Endothelial cell of umbilical vein (primary cell): ENCODE measurements at regions not wholly inside any gene's neighbourhood (a gene's known extent, or its start where the extent isn't known, plus 50 kb on each side); places are given as distances from the start of the nearest gene placed in this dataset.
A peak's percentile ranks its signal among the peaks of the same experiment; 100 is the strongest.
"Not testable (repeated sequence)": the region's sequence is repeated elsewhere in the genome, so short reads cannot be mapped to it uniquely, and the experiment has no call there.

ENCODE experiments used
- BruUV-seq: library from RNA; stranded (reverse); fragments of 400-500 nt; replicated peaks from 2 replicates; lab custom pipeline; 2021; lab: Mats Ljungman, UMichigan
- CTCF ChIA-PET: fragments of 300-600, 350-600 bp; sonication (Branson Sonifier 250); formaldehyde crosslinking; loops from one replicate; lab custom pipeline; 2021; ENCODE audit warnings: antibody characterized with exemption, inconsistent platforms; lab: Charles Lee
- POLR2A ChIA-PET: fragments of 300-600, 350-600 bp; sonication (Branson Sonifier 250); formaldehyde crosslinking; loops from one replicate; lab custom pipeline; 2021; ENCODE audit warnings: antibody characterized with exemption, inconsistent platforms; lab: Charles Lee
- DNase-seq: peaks from one replicate; pipeline ENCODE4 v3.0.0-alpha.2; 2011; ENCODE audit warnings: low read depth, low spot score
- FAIRE-seq: peaks from 2 replicates; lab custom pipeline; 2011; peaks lifted over from hg19 to GRCh38; lab: Jason Lieb, UNC
- H2AFZ ChIP-seq: 2 replicates; pipeline ENCODE4 v1.6.0; 2012; ENCODE audit warnings: low read depth, low read length, control low read depth, inconsistent platforms
- H3K27ac ChIP-seq: 2 replicates; pipeline ENCODE4 v1.5.1; 2011; ENCODE audit warnings: low read depth, mild to moderate bottlenecking, control low read depth, low read length, moderate library complexity; ENCODE audit not compliant: insufficient read depth
- H3K27me3 ChIP-seq, 2 experiments: 2 replicates each; pipeline versions ENCODE4 v1.6.0 to v1.6.1; 2011; ENCODE audit warnings: low read length in 2 of 2, mixed read lengths in 1 of 2; ENCODE audit not compliant: control insufficient read depth in 2 of 2, insufficient read depth in 2 of 2
- H3K36me3 ChIP-seq, 2 experiments: 2 replicates in 1 of 2; 3 replicates in 1 of 2; pipeline ENCODE4 v1.5.1; 2011; ENCODE audit warnings: low read length in 2 of 2, mild to moderate bottlenecking in 1 of 2, moderate library complexity in 1 of 2; ENCODE audit not compliant: control insufficient read depth in 2 of 2, insufficient read depth in 2 of 2; ENCODE audit errors: extremely low read depth in 1 of 2
- H3K4me1 ChIP-seq: 3 replicates; pipeline ENCODE4 v1.5.1; 2011; ENCODE audit warnings: mild to moderate bottlenecking, low read length; ENCODE audit not compliant: control insufficient read depth, insufficient read depth; ENCODE audit errors: extremely low read depth
- H3K4me2 ChIP-seq: 2 replicates; pipeline ENCODE4 v1.6.1; 2011; ENCODE audit warnings: low read length, control low read depth, mixed read lengths; ENCODE audit not compliant: insufficient read depth
- H3K4me3 ChIP-seq, 3 experiments: fragments of 200-600 bp in 1 of 3; sonication (generic), shearing (Covaris generic) in 1 of 3; replicated peaks in 1 of 3; 2 replicates each; pipeline ENCODE4 v1.5.1; 2011 to 2016; ENCODE audit warnings: control low read depth in 3 of 3, low read length in 3 of 3, mild to moderate bottlenecking in 2 of 3, inconsistent platforms in 1 of 3, low read depth in 1 of 3, moderate library complexity in 1 of 3; ENCODE audit not compliant: insufficient read depth in 1 of 3
- H3K79me2 ChIP-seq: 2 replicates; pipeline ENCODE4 v1.6.0; 2012; ENCODE audit warnings: low read length, inconsistent platforms; ENCODE audit not compliant: control insufficient read depth, insufficient read depth
- H3K9ac ChIP-seq: replicated peaks from 2 replicates; pipeline ENCODE3; 2011; ENCODE audit warnings: low read length, control low read depth; ENCODE audit not compliant: insufficient read depth; ENCODE audit errors: extremely low read depth
- H3K9me1 ChIP-seq: replicated peaks from 3 replicates; pipeline ENCODE4 v1.6.0; 2011; ENCODE audit warnings: mild to moderate bottlenecking, low read length; ENCODE audit not compliant: control insufficient read depth, insufficient read depth; ENCODE audit errors: extremely low read depth
- H3K9me3 ChIP-seq: replicated peaks from 2 replicates; pipeline ENCODE4 v1.5.1; 2012; ENCODE audit warnings: low read length, inconsistent platforms; ENCODE audit not compliant: control insufficient read depth, insufficient read depth
- H4K20me1 ChIP-seq: replicated peaks from 2 replicates; pipeline ENCODE3; 2011; ENCODE audit warnings: mild to moderate bottlenecking, low read length; ENCODE audit not compliant: control insufficient read depth, insufficient read depth; ENCODE audit errors: extremely low read depth
- EZH2 ChIP-seq: IDR thresholded peaks from 2 replicates; pipeline ENCODE4 v1.6.1; 2012; ENCODE audit warnings: borderline replicate concordance, low read depth, mild to moderate bottlenecking, moderate library complexity, low read length, inconsistent platforms; ENCODE audit not compliant: severe bottlenecking
- FOS ChIP-seq: IDR thresholded peaks from 2 replicates; pipeline ENCODE4 v1.6.1; 2011; ENCODE audit warnings: mild to moderate bottlenecking, low read length, moderate library complexity, borderline replicate concordance; ENCODE audit not compliant: insufficient read depth
- GATA2 ChIP-seq: IDR thresholded peaks from 2 replicates; pipeline ENCODE4 v1.7.0; 2011; ENCODE audit warnings: low read depth, mild to moderate bottlenecking, moderate library complexity, mixed read lengths, low read length; ENCODE audit not compliant: insufficient read length, insufficient read depth
- JUN ChIP-seq: IDR thresholded peaks from 2 replicates; pipeline ENCODE4 v1.6.1; 2011; ENCODE audit warnings: borderline replicate concordance, low read depth; ENCODE audit not compliant: insufficient read length, insufficient read depth
- MAX ChIP-seq: IDR thresholded peaks from 2 replicates; pipeline ENCODE4 v1.6.1; 2011; ENCODE audit not compliant: insufficient read depth, insufficient read length
- MYC ChIP-seq: IDR thresholded peaks from one replicate; pipeline ENCODE4 v1.6.1; 2011; ENCODE audit warnings: mild to moderate bottlenecking, low read depth, low read length
- POLR2A ChIP-seq: IDR thresholded peaks from 2 replicates; pipeline ENCODE4 v1.6.1; 2012; ENCODE audit warnings: low read depth, mild to moderate bottlenecking, control low read depth, low read length
- POLR2AphosphoS5 ChIP-seq: IDR thresholded peaks from 2 replicates; pipeline ENCODE4 v1.6.1; 2012; ENCODE audit warnings: low read depth, mild to moderate bottlenecking, control low read depth, low read length, moderate library complexity; ENCODE audit not compliant: insufficient read depth
- dilution Hi-C: fragments of 300-500 bp; cut with MboI; formaldehyde crosslinking; loops from one replicate; pipeline ENCODE4 v1.15.0; 2019; ENCODE audit warnings: low sequenced_read_pairs; ENCODE audit not compliant: extremely low pct_ligation_motif_present
- intact Hi-C: fragments of 100-400 bp; cut with micrococcal nuclease; formaldehyde crosslinking; loops from one replicate; pipeline ENCODE4 v1.10.0; 2022
- TF ChIP-seq, protein P1 (sequence below), 2 donors: IDR thresholded peaks; 1 replicate in 1 of 2; 2 replicates in 1 of 2; pipeline ENCODE4 v1.5.1; 2011; ENCODE audit warnings: low read length in 2 of 2, mild to moderate bottlenecking in 2 of 2, moderate library complexity in 2 of 2, control low read depth in 1 of 2, inconsistent platforms in 1 of 2, low read depth in 1 of 2; ENCODE audit not compliant: insufficient read depth in 1 of 2; ENCODE audit errors: extremely low read depth in 1 of 2

DNA sequence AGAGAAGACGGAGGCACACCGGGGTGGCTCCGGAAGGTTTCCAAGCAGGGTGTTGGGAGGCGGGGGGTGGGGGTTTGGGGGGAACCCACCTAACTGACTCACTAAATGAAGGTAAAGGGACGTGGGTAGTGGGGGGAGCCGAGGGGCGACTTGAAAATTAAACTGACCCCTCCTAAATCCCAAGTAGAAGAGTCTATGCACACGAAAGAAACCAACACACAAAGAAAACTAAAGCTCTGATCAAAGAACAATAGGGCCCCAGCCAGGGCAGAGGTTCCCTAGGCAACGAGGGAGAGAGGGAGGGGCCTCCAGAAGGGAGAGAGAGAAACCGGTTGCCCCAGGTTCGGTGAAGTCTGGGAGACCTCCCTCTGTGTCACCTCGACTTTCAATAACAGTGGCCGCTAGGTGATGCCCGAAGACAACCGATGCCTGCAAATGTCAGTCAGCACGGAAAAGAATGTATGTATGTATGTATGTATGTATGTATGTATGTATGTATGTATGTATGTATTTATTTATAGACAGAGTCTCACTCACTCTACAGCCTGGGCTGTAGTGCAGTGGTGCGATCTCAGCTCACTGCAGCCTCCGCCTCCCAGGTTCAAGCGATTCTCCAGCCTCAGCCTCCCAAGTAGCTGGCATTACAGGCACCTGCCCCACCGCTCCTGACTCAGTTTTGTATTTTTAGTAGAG is 106.7 kb upstream of the ANKRD30BL start:
- BruUV-seq, dilution Hi-C loops, POLR2A ChIA-PET, H4K20me1 ChIP-seq, H3K27ac ChIP-seq, H3K9ac ChIP-seq, H3K36me3 ChIP-seq, H3K4me1 ChIP-seq, H3K27me3 ChIP-seq, FAIRE-seq, H3K9me3 ChIP-seq, H3K79me2 ChIP-seq, H3K9me1 ChIP-seq: not testable (repeated sequence)
- intact Hi-C loops = loop anchor here (1.0 to 10.0 kb wide), 6 partner anchors 181 to 1576 kb away; no protein-coding TSS in a partner anchor
- peak; percentile 52 for DNase-seq
- TF ChIP-seq, protein P1, sequence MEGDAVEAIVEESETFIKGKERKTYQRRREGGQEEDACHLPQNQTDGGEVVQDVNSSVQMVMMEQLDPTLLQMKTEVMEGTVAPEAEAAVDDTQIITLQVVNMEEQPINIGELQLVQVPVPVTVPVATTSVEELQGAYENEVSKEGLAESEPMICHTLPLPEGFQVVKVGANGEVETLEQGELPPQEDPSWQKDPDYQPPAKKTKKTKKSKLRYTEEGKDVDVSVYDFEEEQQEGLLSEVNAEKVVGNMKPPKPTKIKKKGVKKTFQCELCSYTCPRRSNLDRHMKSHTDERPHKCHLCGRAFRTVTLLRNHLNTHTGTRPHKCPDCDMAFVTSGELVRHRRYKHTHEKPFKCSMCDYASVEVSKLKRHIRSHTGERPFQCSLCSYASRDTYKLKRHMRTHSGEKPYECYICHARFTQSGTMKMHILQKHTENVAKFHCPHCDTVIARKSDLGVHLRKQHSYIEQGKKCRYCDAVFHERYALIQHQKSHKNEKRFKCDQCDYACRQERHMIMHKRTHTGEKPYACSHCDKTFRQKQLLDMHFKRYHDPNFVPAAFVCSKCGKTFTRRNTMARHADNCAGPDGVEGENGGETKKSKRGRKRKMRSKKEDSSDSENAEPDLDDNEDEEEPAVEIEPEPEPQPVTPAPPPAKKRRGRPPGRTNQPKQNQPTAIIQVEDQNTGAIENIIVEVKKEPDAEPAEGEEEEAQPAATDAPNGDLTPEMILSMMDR (IDR thresholded peaks at IDR 0.05; ENCODE audit: extremely low read depth in 1 of 2, insufficient read depth in 1 of 2, low read depth in 1 of 2, low read length in 2 of 2) = peak; percentile 27 to 31
- CTCF ChIA-PET = interaction anchor here (1.5 to 2.0 kb wide), 2 partner anchors 903 to 1293 kb away, joined by 3 to 7 read pairs; no protein-coding TSS in a partner anchor
- H3K4me3 ChIP-seq = peak overlapping the region in 1 of 3 experiments; percentile 9
- H2AFZ ChIP-seq = peak overlapping the region; percentile 62
- peak overlapping the region; percentile 36 for H3K4me2 ChIP-seq

DNA sequence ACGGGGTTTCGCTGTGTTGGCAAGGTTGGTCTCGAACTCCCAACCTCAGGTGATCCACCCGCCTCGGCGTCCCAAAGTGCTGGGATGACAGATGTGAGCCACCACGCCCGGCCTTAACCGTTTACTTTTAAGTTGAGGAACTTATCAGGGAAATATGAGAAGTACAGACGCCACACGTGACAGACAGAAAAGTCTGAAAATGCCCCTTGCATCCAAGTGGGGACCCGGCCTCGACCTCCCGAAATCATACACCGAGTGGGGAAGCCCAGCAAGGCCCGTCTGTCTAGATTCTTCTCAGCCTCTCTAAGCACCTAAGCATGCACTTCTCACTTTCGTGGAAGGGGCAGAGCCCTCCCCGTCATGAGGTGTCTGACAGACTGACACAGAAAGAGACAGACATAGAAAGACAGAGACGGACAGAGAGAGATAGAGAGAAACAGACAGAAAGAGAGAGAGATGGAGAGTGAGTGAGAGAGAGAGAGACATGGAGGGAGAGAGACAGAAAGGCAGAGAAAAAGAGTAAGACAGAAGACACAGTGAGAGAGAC is 107.3 kb upstream of the ANKRD30BL start:
- H3K4me3 ChIP-seq = no peak overlapping the region
- H3K4me1 ChIP-seq = peaks cover 4% of the 10 kb centered on the region
- no peaks in the 10 kb centered on the region for H3K9me3 ChIP-seq
- dilution Hi-C loops (no loop called here), intact Hi-C loops (loop anchor here (1.0 to 10.0 kb wide), 6 partner anchors 180 to 1575 kb away; no protein-coding TSS in a partner anchor)
- H3K9ac ChIP-seq = no peak overlapping the region
- DNase-seq (no peak), FAIRE-seq (no peak)
- no peaks in the 10 kb centered on the region for H3K27me3 ChIP-seq
- no peak overlapping the region for H2AFZ ChIP-seq
- H3K27ac ChIP-seq = no peak overlapping the region
- TF ChIP-seq MYC = no peak
- TF ChIP-seq POLR2A = no peak
- TF ChIP-seq GATA2 = no peak
- TF ChIP-seq POLR2AphosphoS5 = no peak
- no peak for TF ChIP-seq EZH2
- TF ChIP-seq, protein P1 (IDR thresholded peaks at IDR 0.05; ENCODE audit: extremely low read depth in 1 of 2, insufficient read depth in 1 of 2, low read depth in 1 of 2, low read length in 2 of 2) = no peak
- TF ChIP-seq FOS = no peak
- TF ChIP-seq MAX = no peak
- TF ChIP-seq JUN = no peak
- ChIA-PET CTCF (interaction anchor here (1.5 to 2.0 kb wide), 2 partner anchors 902 to 1292 kb away, joined by 3 to 7 read pairs; no protein-coding TSS in a partner anchor), POLR2A (no interaction called here)
- H3K9me1 ChIP-seq = no peaks in the 10 kb centered on the region
- no TSS peak for BruUV-seq
- no peaks in the 10 kb centered on the region for H4K20me1 ChIP-seq
- no peaks in the 10 kb centered on the region for H3K36me3 ChIP-seq
- H3K79me2 ChIP-seq = no peaks in the 10 kb centered on the region
- H3K4me2 ChIP-seq = no peak overlapping the region
